ENCODE measurements at regions not wholly inside any gene's neighbourhood (a gene's known extent, or its start where the extent isn't known, plus 50 kb on each side); places are given as distances from the start of the nearest gene placed in this dataset.

DNA sequence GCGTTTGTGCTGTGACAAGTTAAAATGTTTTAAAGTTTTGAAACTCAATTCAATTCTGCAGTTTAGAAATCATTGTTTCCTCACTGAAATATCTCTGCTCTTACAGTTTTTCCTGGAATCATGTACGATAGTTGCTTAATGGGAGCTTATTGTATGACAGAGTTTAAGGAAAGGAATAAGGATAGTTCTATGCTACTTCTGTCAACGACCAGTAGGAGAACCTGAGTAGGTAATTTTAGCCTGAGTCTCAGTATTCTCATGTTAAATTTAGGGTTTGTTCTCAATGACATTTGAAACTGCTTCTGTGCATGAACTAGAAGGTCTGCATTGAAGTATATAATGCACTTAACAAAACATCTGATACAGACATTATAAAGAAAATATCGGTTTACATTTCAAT lies 361.1 kb downstream of the CPS1 start:
- POLR2A ChIA-PET, result interaction anchor here (0.7 kb wide), 1 partner anchor 87 kb away, joined by 3 read pairs; no protein-coding TSS in a partner anchor
- no peaks in the 10 kb centered on the region for H3K4me1 Mint-ChIP-seq (ENCODE audit: low read depth)
- H3K9me3 Mint-ChIP-seq, result peaks cover 6% of the 10 kb centered on the region
- ATAC-seq (ENCODE audit: poor library complexity) (no peak), DNase-seq (no peak)
- Histone ChIP-seq H3K27ac (ENCODE audit: low read depth in 1 of 2, low read length in 2 of 2) (no peak overlapping the region), H3K4me3 (ENCODE audit: low read length) (no peak overlapping the region), H3K36me3 (ENCODE audit: insufficient read depth, low read length) (no peaks in the 10 kb centered on the region), H3K27me3 (ENCODE audit: control insufficient read depth in 1 of 2, insufficient read depth in 2 of 2, low read length in 2 of 2) (no peaks in the 10 kb centered on the region), H3K9me3 (ENCODE audit: control insufficient read depth in 1 of 2, insufficient read depth in 1 of 2, low read length in 2 of 2) (no peaks in the 10 kb centered on the region), H3K4me1 (ENCODE audit: insufficient read depth, low read length) (no peaks in the 10 kb centered on the region)
- CTCF ChIA-PET, result no interaction called here
- no peaks in the 10 kb centered on the region for H3K27me3 Mint-ChIP-seq
- TF ChIP-seq, protein P1, sequence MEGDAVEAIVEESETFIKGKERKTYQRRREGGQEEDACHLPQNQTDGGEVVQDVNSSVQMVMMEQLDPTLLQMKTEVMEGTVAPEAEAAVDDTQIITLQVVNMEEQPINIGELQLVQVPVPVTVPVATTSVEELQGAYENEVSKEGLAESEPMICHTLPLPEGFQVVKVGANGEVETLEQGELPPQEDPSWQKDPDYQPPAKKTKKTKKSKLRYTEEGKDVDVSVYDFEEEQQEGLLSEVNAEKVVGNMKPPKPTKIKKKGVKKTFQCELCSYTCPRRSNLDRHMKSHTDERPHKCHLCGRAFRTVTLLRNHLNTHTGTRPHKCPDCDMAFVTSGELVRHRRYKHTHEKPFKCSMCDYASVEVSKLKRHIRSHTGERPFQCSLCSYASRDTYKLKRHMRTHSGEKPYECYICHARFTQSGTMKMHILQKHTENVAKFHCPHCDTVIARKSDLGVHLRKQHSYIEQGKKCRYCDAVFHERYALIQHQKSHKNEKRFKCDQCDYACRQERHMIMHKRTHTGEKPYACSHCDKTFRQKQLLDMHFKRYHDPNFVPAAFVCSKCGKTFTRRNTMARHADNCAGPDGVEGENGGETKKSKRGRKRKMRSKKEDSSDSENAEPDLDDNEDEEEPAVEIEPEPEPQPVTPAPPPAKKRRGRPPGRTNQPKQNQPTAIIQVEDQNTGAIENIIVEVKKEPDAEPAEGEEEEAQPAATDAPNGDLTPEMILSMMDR (IDR thresholded peaks at IDR 0.05), result no peak
- no peak overlapping the region for H3K4me3 Mint-ChIP-seq
- no peaks in the 10 kb centered on the region for H3K36me3 Mint-ChIP-seq (ENCODE audit: low read depth)
- no peak overlapping the region for H3K27ac Mint-ChIP-seq
- intact Hi-C loops (cut with DNase I, micrococcal nuclease), result no loop called here

DNA sequence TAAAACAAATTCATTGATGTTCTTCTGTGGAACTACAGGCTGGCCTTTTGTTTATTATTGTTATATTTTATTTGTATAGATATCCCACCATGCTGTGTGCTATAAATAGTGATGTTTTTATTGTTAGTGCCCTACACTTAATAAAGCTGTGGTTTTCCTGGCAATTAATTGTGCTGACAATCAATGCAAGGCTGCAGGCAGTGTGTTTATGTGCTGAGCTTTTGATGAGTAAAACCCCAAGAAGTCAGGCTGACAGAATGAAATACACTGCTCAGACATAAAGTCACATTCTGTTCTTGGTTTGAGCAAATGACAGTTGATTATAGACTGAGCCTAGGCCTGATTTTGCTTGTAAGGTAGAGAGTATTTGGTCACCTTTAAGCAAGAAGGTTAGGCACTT lies 362.7 kb downstream of the CPS1 start:
- no peaks in the 10 kb centered on the region for H3K9me3 ChIP-seq (ENCODE audit: control insufficient read depth in 1 of 2, insufficient read depth in 1 of 2, low read length in 2 of 2)
- Mint-ChIP-seq H3K4me3 (no peak overlapping the region), H3K27ac (no peak overlapping the region), H3K4me1 (ENCODE audit: low read depth) (no peaks in the 10 kb centered on the region), H3K27me3 (no peaks in the 10 kb centered on the region), H3K36me3 (ENCODE audit: low read depth) (no peaks in the 10 kb centered on the region), H3K9me3 (peaks cover 4% of the 10 kb centered on the region)
- H3K27me3 ChIP-seq (ENCODE audit: control insufficient read depth in 1 of 2, insufficient read depth in 2 of 2, low read length in 2 of 2), result no peaks in the 10 kb centered on the region
- ChIA-PET CTCF (no interaction called here), POLR2A (no interaction called here)
- intact Hi-C loops (cut with DNase I, micrococcal nuclease), result no loop called here
- no peak overlapping the region for H3K27ac ChIP-seq (ENCODE audit: low read depth in 1 of 2, low read length in 2 of 2)
- no peaks in the 10 kb centered on the region for H3K36me3 ChIP-seq (ENCODE audit: insufficient read depth, low read length)
- TF ChIP-seq, protein P1 (IDR thresholded peaks at IDR 0.05), result no peak
- ATAC-seq (ENCODE audit: poor library complexity) (no peak), DNase-seq (no peak)
- no peak overlapping the region for H3K4me3 ChIP-seq (ENCODE audit: low read length)
- no peaks in the 10 kb centered on the region for H3K4me1 ChIP-seq (ENCODE audit: insufficient read depth, low read length)

- DNase-seq (no peak), ATAC-seq (ENCODE audit: poor library complexity) (no peak)
- peaks cover 4% of the 10 kb centered on the region for H3K9me3 Mint-ChIP-seq
- TF ChIP-seq, protein P1 (IDR thresholded peaks at IDR 0.05), result no peak
- no peak overlapping the region for H3K27ac Mint-ChIP-seq
- Histone ChIP-seq H3K36me3 (ENCODE audit: insufficient read depth, low read length) (no peaks in the 10 kb centered on the region), H3K27ac (ENCODE audit: low read depth in 1 of 2, low read length in 2 of 2) (no peak overlapping the region), H3K4me1 (ENCODE audit: insufficient read depth, low read length) (no peaks in the 10 kb centered on the region), H3K9me3 (ENCODE audit: control insufficient read depth in 1 of 2, insufficient read depth in 1 of 2, low read length in 2 of 2) (peaks cover 4 to 6% of the 10 kb centered on the region in 2 experiments), H3K27me3 (ENCODE audit: control insufficient read depth in 1 of 2, insufficient read depth in 2 of 2, low read length in 2 of 2) (no peaks in the 10 kb centered on the region), H3K4me3 (ENCODE audit: low read length) (no peak overlapping the region)
- no peaks in the 10 kb centered on the region for H3K36me3 Mint-ChIP-seq (ENCODE audit: low read depth)
- intact Hi-C loops (cut with DNase I, micrococcal nuclease), result no loop called here
- no peaks in the 10 kb centered on the region for H3K4me1 Mint-ChIP-seq (ENCODE audit: low read depth)
- H3K4me3 Mint-ChIP-seq, result no peak overlapping the region
- ChIA-PET POLR2A (no interaction called here), CTCF (no interaction called here)
- no peaks in the 10 kb centered on the region for H3K27me3 Mint-ChIP-seq
Measured at GRCh38 chr2:210922419-210922818, 366.0 kb downstream of the CPS1 start.

Data from CD4-positive, alpha-beta T cell (primary cell).